ENCODE measurements at regions not wholly inside any gene's neighbourhood (a gene's known extent, or its start where the extent isn't known, plus 50 kb on each side); places are given as distances from the start of the nearest gene placed in this dataset.

DNA sequence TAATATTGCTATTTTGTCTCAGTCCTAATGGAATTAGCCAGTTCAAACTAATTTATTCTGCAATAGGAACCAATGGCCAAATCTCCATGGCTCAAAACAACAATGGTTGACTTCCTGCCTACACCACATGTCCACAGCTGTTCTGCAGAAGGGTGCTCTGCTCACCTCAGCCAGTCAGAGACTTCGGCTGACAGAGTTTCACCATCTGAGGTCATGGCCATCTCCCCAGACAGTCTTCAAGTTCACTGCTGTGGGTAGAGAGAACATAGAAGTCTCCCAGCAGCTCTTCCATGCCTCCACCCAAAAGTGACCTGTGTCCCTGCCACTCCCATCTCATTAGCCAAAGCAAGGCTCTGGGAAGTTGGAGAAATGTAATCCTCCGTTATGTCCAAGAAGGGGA lies 65.1 kb upstream of the FOXC1 start:
- H3K4me3 ChIP-seq (ENCODE audit: low read length): no peak overlapping the region
- no peak for DNase-seq
- ATAC-seq (ENCODE audit: poor library complexity): no peak
- CTCF ChIA-PET: no interaction called here
- Mint-ChIP-seq H3K9me3 (peaks cover 2% of the 10 kb centered on the region), H3K36me3 (ENCODE audit: low read depth) (peaks cover 45% of the 10 kb centered on the region), H3K4me1 (ENCODE audit: low read depth) (peaks cover 9% of the 10 kb centered on the region), H3K27ac (no peak overlapping the region), H3K27me3 (no peaks in the 10 kb centered on the region), H3K4me3 (no peak overlapping the region)
- no peaks in the 10 kb centered on the region for H3K27me3 ChIP-seq (ENCODE audit: control insufficient read depth in 1 of 2, insufficient read depth in 2 of 2, low read length in 2 of 2)
- peaks cover 0 to 4% of the 10 kb centered on the region in 2 experiments for H3K9me3 ChIP-seq (ENCODE audit: control insufficient read depth in 1 of 2, insufficient read depth in 1 of 2, low read length in 2 of 2)
- H3K4me1 ChIP-seq (ENCODE audit: insufficient read depth, low read length): no peaks in the 10 kb centered on the region
- POLR2A ChIA-PET: interaction anchor here (1.2 kb wide), 1 partner anchor 20 kb away, joined by 3 read pairs; no protein-coding TSS in a partner anchor
- no peaks in the 10 kb centered on the region for H3K36me3 ChIP-seq (ENCODE audit: insufficient read depth, low read length)
- TF ChIP-seq, protein P1, sequence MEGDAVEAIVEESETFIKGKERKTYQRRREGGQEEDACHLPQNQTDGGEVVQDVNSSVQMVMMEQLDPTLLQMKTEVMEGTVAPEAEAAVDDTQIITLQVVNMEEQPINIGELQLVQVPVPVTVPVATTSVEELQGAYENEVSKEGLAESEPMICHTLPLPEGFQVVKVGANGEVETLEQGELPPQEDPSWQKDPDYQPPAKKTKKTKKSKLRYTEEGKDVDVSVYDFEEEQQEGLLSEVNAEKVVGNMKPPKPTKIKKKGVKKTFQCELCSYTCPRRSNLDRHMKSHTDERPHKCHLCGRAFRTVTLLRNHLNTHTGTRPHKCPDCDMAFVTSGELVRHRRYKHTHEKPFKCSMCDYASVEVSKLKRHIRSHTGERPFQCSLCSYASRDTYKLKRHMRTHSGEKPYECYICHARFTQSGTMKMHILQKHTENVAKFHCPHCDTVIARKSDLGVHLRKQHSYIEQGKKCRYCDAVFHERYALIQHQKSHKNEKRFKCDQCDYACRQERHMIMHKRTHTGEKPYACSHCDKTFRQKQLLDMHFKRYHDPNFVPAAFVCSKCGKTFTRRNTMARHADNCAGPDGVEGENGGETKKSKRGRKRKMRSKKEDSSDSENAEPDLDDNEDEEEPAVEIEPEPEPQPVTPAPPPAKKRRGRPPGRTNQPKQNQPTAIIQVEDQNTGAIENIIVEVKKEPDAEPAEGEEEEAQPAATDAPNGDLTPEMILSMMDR (IDR thresholded peaks at IDR 0.05): no peak
- intact Hi-C loops (cut with DNase I, micrococcal nuclease): no loop called here
- H3K27ac ChIP-seq (ENCODE audit: low read depth in 1 of 2, low read length in 2 of 2): no peak overlapping the region

DNA sequence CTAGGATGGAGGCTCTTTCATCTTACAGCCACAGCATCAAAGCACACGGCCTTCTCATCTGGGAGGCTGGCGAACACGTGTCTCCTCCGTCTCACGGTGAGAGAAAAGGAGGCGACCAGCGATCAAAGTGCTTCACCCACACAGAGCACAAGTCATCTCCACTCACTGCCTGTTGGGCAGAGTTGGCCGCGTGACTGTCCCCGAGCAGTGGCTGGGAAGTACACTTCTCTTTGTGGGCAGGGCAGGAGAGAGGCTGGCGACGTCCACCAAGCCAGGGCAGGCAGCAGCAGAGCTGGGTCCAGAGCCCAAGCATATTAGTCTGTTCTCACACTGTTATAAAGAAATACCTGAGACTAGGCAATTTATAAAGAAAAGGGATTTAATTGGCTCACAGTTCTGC lies 64.1 kb upstream of the FOXC1 start:
- Histone ChIP-seq H3K36me3 (ENCODE audit: insufficient read depth, low read length) (no peaks in the 10 kb centered on the region), H3K27ac (ENCODE audit: low read depth in 1 of 2, low read length in 2 of 2) (no peak overlapping the region), H3K27me3 (ENCODE audit: control insufficient read depth in 1 of 2, insufficient read depth in 2 of 2, low read length in 2 of 2) (no peaks in the 10 kb centered on the region), H3K4me1 (ENCODE audit: insufficient read depth, low read length) (no peaks in the 10 kb centered on the region), H3K4me3 (ENCODE audit: low read length) (no peak overlapping the region), H3K9me3 (ENCODE audit: control insufficient read depth in 1 of 2, insufficient read depth in 1 of 2, low read length in 2 of 2) (peaks cover 0 to 4% of the 10 kb centered on the region in 2 experiments)
- TF ChIP-seq, protein P1 (IDR thresholded peaks at IDR 0.05): no peak
- Mint-ChIP-seq H3K9me3 (peaks cover 2% of the 10 kb centered on the region), H3K4me3 (no peak overlapping the region), H3K4me1 (ENCODE audit: low read depth) (peaks cover 12% of the 10 kb centered on the region), H3K27ac (no peak overlapping the region), H3K36me3 (ENCODE audit: low read depth) (peaks cover 46% of the 10 kb centered on the region), H3K27me3 (no peaks in the 10 kb centered on the region)
- CTCF ChIA-PET: no interaction called here
- POLR2A ChIA-PET: no interaction called here
- no peak for ATAC-seq (ENCODE audit: poor library complexity)
- no peak for DNase-seq
- intact Hi-C loops (cut with DNase I, micrococcal nuclease): no loop called here

DNA sequence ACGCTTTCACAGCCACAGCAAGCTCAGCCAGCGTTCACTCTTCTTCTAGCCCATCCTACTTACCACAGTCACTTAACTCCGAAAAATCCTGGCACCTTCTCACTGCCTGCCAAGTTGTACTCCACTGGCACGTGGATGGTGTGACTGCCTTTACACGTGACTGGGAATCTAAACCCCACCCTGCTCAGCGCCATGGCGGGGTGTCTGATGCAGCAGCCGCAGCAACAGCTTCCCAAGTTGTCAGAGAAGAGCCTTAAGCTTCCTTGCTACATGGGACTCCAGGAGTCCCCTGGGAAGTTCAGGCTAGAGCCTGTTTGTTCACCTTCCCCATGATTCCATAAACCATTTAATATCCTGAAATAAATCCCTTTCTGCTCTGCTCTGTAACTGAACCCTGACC lies 61.9 kb upstream of the FOXC1 start:
- Mint-ChIP-seq H3K9me3 (peaks cover 2% of the 10 kb centered on the region), H3K4me3 (no peak overlapping the region), H3K4me1 (ENCODE audit: low read depth) (peaks cover 27% of the 10 kb centered on the region), H3K27me3 (no peaks in the 10 kb centered on the region), H3K36me3 (ENCODE audit: low read depth) (peaks cover 45% of the 10 kb centered on the region), H3K27ac (no peak overlapping the region)
- no peak for DNase-seq
- Histone ChIP-seq H3K4me1 (ENCODE audit: insufficient read depth, low read length) (peaks cover 5% of the 10 kb centered on the region), H3K27me3 (ENCODE audit: control insufficient read depth in 1 of 2, insufficient read depth in 2 of 2, low read length in 2 of 2) (no peaks in the 10 kb centered on the region), H3K36me3 (ENCODE audit: insufficient read depth, low read length) (no peaks in the 10 kb centered on the region), H3K27ac (ENCODE audit: low read depth in 1 of 2, low read length in 2 of 2) (no peak overlapping the region), H3K4me3 (ENCODE audit: low read length) (no peak overlapping the region), H3K9me3 (ENCODE audit: control insufficient read depth in 1 of 2, insufficient read depth in 1 of 2, low read length in 2 of 2) (peaks cover 0 to 9% of the 10 kb centered on the region in 2 experiments)
- POLR2A ChIA-PET: interaction anchor here (0.7 to 1.0 kb wide), 2 partner anchors 13 to 24 kb away, joined by 3 read pairs; no protein-coding TSS in a partner anchor
- intact Hi-C loops (cut with DNase I, micrococcal nuclease): no loop called here
- CTCF ChIA-PET: interaction anchor here (1.3 kb wide), 1 partner anchor 24 kb away, joined by 6 read pairs; no protein-coding TSS in a partner anchor
- ATAC-seq (ENCODE audit: poor library complexity): no peak
- TF ChIP-seq, protein P1 (IDR thresholded peaks at IDR 0.05): no peak

All from CD4-positive, alpha-beta T cell (primary cell).